ENCODE measurements at regions not wholly inside any gene's neighbourhood (a gene's known extent, or its start where the extent isn't known, plus 50 kb on each side); places are given as distances from the start of the nearest gene placed in this dataset.
A peak's percentile ranks its signal among the peaks of the same experiment; 100 is the strongest.

GRCh38 chr21:36575306-36575705 is 95.4 kb upstream of the CLDN14 start (continued):
- TF ChIP-seq MAZ (CRISPR knock-in tag; conservative IDR thresholded peaks at IDR 0.05 in 1 of 2, IDR thresholded peaks at IDR 0.05 in 1 of 2), result 0 out of 4 replicates have a peak, but pooled peaks of 1 of the 2 experiments have one; percentile 13
- peak; percentile 68; the same call in 1 of the 2 replicates for TF ChIP-seq ARID1B (IDR thresholded peaks at IDR 0.05)
- peak; percentile 82 for TF ChIP-seq RBM25 (IDR thresholded peaks at IDR 0.05; ENCODE audit: low read depth, low read length, severe bottlenecking)
- TF ChIP-seq HDAC2 (IDR thresholded peaks at IDR 0.05), result 0 out of 2 replicates have a peak, but pooled peaks have one; percentile 33
- TF ChIP-seq TCF3 (CRISPR knock-in tag; IDR thresholded peaks at IDR 0.05), result peak; percentile 50; the same call in 1 of the 2 replicates
- no peak for TF ChIP-seq ZKSCAN1 (IDR thresholded peaks at IDR 0.05; ENCODE audit: low read depth, low read length)
- TF ChIP-seq ESRRA (IDR thresholded peaks at IDR 0.05; ENCODE audit: borderline replicate concordance, low read depth), result peak; percentile 67; the same call in 1 of the 2 replicates
- TF ChIP-seq TEAD4 (IDR thresholded peaks at IDR 0.05; ENCODE audit: low read length), result peak; percentile 84
- no peak for TF ChIP-seq TEAD4 (CRISPR knock-in tag; IDR thresholded peaks at IDR 0.05; ENCODE audit: borderline replicate concordance)
- no peak for TF ChIP-seq HMG20B (CRISPR knock-in tag; IDR thresholded peaks at IDR 0.05)

DNA sequence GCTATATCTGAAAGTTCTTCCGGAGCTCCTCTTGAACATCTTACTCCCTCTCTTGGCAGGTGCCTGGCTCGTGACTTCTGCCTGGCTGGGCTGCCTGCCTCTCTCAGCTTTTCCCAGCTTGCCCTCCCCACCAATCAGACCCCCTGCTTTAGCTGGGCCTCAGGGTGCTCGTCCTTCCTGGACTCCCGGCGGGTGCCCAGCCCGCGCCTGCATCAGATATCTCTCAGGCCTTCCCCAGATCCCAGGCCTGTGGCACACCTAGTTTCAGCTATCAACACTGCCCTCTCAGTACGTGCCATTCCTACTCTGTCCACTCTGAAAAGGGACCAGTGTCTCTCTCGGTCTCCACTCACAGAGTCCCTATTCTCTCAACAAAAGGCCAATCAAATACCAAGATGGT is 96.5 kb upstream of the CLDN14 start:
- no peaks in the 10 kb centered on the region for H4K20me1 ChIP-seq (replicated peaks; ENCODE audit: control insufficient read depth, insufficient read depth, low read length)
- H3K9me1 ChIP-seq (ENCODE audit: control insufficient read depth, insufficient read depth, low read length), result no peaks in the 10 kb centered on the region
- in situ Hi-C loops (cut with MboI) (no loop called here), intact Hi-C loops (cut with micrococcal nuclease) (no loop called here)
- BruUV-seq (replicated peaks), result no TSS peak
- WGBS (ENCODE audit: insufficient coverage, low coverage, missing lambda C conversion rate), result 3% methylated on average over 9 of the region's 9 CpGs
- no peak overlapping the region for H3K9ac ChIP-seq (ENCODE audit: insufficient read depth in 1 of 2, low read depth in 2 of 2, low read length in 2 of 2)
- H3K27ac ChIP-seq (ENCODE audit: extremely low read depth, low read depth, low read length), result no peak overlapping the region
- ATAC-seq (no peak; the same call in 2 of the 3 replicates), DNase-seq (ENCODE audit: extremely low read depth in 1 of 4, low spot score in 3 of 4) (no peak), FAIRE-seq (no peak)
- no peak overlapping the region for H3K4me3 ChIP-seq
- H3K27me3 ChIP-seq (ENCODE audit: control insufficient read depth in 2 of 2, insufficient read depth in 2 of 2, low read length in 2 of 2), result peaks cover 14 to 35% of the 10 kb centered on the region in 2 experiments; a peak in 4 of 5 replicates
- no peaks in the 10 kb centered on the region; a peak in 1 of 5 replicates for H3K4me1 ChIP-seq (replicated peaks in 1 of 2; ENCODE audit: control insufficient read depth in 2 of 2, insufficient read depth in 2 of 2, low read length in 2 of 2)
- H2AFZ ChIP-seq (ENCODE audit: low read depth, low read length), result no peak overlapping the region
- H3K79me2 ChIP-seq (ENCODE audit: control insufficient read depth, insufficient read depth, low read length), result no peaks in the 10 kb centered on the region
- ChIA-PET POLR2A (interaction anchor here (0.7 to 1.3 kb wide), 3 partner anchors 9 to 12 kb away, joined by 4 to 5 read pairs (median 5); no protein-coding TSS in a partner anchor), CTCF (ENCODE audit: low intra/inter-chr PET ratio) (no interaction called here)
- no peak overlapping the region for H3K4me2 ChIP-seq (ENCODE audit: insufficient read depth, low read length)
- H3K36me3 ChIP-seq (ENCODE audit: control insufficient read depth, insufficient read depth, low read length), result no peaks in the 10 kb centered on the region
- no peaks in the 10 kb centered on the region for H3K9me3 ChIP-seq (replicated peaks; ENCODE audit: control insufficient read depth, insufficient read depth, low read depth, low read length)
- TF ChIP-seq HMBOX1 (IDR thresholded peaks at IDR 0.05) (no peak), EP400 (IDR thresholded peaks at IDR 0.05) (no peak), RFX5 (IDR thresholded peaks at IDR 0.05; ENCODE audit: low read depth, low read length) (no peak), ZNF740 (CRISPR knock-in tag; IDR thresholded peaks at IDR 0.05) (no peak), ZNF740 (tag; IDR thresholded peaks at IDR 0.05) (no peak), USF2 (CRISPR knock-in tag; IDR thresholded peaks at IDR 0.05) (no peak)
